Testis (tissue), 2 donors: ENCODE measurements at regions not wholly inside any gene's neighbourhood (a gene's known extent, or its start where the extent isn't known, plus 50 kb on each side); places are given as distances from the start of the nearest gene placed in this dataset.
A peak's percentile ranks its signal among the peaks of the same experiment; 100 is the strongest.

Source experiments
- DNase-seq: peaks from one replicate; pipeline ENCODE4 v3.0.0-alpha.2; 2019
- H3K27ac ChIP-seq, 2 donors: fragments of 200-600 bp; sonication (generic); one replicate each; pipeline ENCODE4 v1.5.1; 2019
- H3K27me3 ChIP-seq: fragments of 200-600 bp; sonication (generic); one replicate; pipeline ENCODE4 v1.5.1; 2019
- H3K36me3 ChIP-seq: fragments of 200-600 bp; sonication (generic); one replicate; pipeline ENCODE4 v1.5.1; 2017; ENCODE audit warnings: low read depth; ENCODE audit errors: missing control alignments
- H3K4me1 ChIP-seq: fragments of 200-600 bp; sonication (generic); one replicate; pipeline ENCODE4 v1.5.1; 2019
- H3K4me3 ChIP-seq, 2 donors: fragments of 200-600 bp; sonication (generic); one replicate each; pipeline ENCODE4 v1.5.1; 2017 to 2019
- H3K9me3 ChIP-seq: fragments of 200-600 bp; sonication (generic); one replicate; pipeline ENCODE4 v1.5.1; 2017
- POLR2A ChIP-seq: fragments of 450-650 bp; IDR thresholded peaks from one replicate; pipeline ENCODE4 v1.6.1; 2017; ENCODE audit warnings: antibody characterized with exemption, mild to moderate bottlenecking, moderate library complexity
- WGBS, 2 donors: methylation state at CpG; one replicate each; pipeline ENCODE4 v1.1.5; 2018; 5-methylcytosine and 5-hydroxymethylcytosine counted together
- intact Hi-C: fragments of 100-400 bp; cut with DNase I; formaldehyde crosslinking; loops from one replicate; pipeline ENCODE4 v1.15.1; 2023; ENCODE audit warnings: low total_unique reads
- TF ChIP-seq, protein P1 (sequence below), 3 experiments: fragments of 450-650 bp in 2 of 3; fragments of 200-600 bp in 1 of 3; sonication (generic) in 1 of 3; IDR thresholded peaks; one replicate each; pipeline ENCODE4 v1.5.1; 2016 to 2019; ENCODE audit warnings: antibody characterized with exemption in 3 of 3, mild to moderate bottlenecking in 2 of 3, moderate library complexity in 1 of 3

DNA sequence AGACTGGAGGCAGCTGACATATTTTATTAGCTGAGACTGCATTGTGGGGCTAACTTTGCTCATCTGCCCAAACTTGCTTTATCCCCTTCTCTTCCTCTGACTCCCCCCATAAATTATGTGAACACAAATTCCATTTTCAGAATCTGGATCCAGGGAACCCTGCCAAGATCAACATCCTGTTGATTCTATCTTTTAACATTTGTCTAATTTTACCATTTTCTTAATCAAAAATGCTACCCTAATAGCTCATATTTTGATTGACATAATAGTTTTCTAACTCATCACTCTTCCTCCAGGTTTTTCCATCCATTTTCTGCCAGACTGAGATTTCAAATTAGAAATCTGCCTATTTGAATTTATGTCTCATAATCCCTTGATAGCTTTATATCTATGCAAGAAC is 184.7 kb upstream of the PRSS16 start:
- no peaks in the 10 kb centered on the region for H3K27me3 ChIP-seq
- no peak overlapping the region for H3K4me3 ChIP-seq
- peaks cover 13% of the 10 kb centered on the region for H3K4me1 ChIP-seq
- intact Hi-C loops: no loop called here
- H3K27ac ChIP-seq: no peak overlapping the region
- no peaks in the 10 kb centered on the region for H3K36me3 ChIP-seq
- H3K9me3 ChIP-seq: no peaks in the 10 kb centered on the region
- TF ChIP-seq POLR2A: no peak
- TF ChIP-seq, protein P1, sequence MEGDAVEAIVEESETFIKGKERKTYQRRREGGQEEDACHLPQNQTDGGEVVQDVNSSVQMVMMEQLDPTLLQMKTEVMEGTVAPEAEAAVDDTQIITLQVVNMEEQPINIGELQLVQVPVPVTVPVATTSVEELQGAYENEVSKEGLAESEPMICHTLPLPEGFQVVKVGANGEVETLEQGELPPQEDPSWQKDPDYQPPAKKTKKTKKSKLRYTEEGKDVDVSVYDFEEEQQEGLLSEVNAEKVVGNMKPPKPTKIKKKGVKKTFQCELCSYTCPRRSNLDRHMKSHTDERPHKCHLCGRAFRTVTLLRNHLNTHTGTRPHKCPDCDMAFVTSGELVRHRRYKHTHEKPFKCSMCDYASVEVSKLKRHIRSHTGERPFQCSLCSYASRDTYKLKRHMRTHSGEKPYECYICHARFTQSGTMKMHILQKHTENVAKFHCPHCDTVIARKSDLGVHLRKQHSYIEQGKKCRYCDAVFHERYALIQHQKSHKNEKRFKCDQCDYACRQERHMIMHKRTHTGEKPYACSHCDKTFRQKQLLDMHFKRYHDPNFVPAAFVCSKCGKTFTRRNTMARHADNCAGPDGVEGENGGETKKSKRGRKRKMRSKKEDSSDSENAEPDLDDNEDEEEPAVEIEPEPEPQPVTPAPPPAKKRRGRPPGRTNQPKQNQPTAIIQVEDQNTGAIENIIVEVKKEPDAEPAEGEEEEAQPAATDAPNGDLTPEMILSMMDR (IDR thresholded peaks at IDR 0.05): no peak
- DNase-seq: no peak

DNA sequence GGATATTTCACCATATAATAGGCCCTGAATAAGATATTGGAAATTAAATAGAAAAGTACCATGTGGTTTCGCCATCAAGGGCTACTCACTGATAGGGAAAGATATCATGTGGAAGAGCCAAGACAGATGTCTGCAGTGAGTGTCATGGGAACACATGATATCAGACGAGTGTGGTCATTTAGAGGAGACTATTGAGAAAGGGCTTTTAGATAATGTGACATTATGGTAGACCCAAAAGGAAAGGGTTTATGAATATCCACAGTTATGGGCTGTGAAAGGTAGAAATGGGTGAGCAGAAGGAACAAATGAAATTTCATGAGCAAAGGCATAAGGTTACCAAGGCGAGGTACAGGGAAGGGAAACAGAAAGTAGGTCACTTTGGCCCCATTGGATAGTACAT is 182.3 kb upstream of the PRSS16 start:
- peak overlapping the region in 1 of 2 donors; percentile 9 for H3K27ac ChIP-seq
- H3K4me3 ChIP-seq: no peak overlapping the region
- H3K9me3 ChIP-seq: no peaks in the 10 kb centered on the region
- H3K4me1 ChIP-seq: peaks cover 17% of the 10 kb centered on the region
- TF ChIP-seq, protein P1 (IDR thresholded peaks at IDR 0.05): no peak
- TF ChIP-seq POLR2A: no peak
- 78 to 82% methylated on average over 3 of the region's 3 CpGs for WGBS, 2 donors
- no peaks in the 10 kb centered on the region for H3K27me3 ChIP-seq
- intact Hi-C loops: no loop called here
- no peak for DNase-seq
- no peaks in the 10 kb centered on the region for H3K36me3 ChIP-seq

DNA sequence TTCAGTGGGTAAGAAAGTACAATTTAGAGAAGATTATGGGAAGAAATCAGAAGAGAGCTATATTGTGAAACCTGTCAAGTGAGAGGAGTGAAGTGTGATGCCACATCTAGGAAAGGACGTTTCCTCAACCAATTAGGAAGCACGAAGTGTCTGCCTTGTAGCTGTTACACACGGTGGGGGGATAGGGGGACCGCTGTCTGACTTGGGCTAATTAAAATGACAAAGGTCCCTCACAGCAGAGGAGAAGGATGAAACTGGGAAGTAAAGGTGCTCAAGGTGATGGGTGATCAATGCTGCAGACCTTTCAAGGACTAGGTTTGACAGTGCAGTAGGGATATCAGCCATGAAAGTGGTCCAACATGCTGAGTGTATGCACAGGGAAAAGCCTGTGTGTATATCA is 181.1 kb upstream of the PRSS16 start:
- no peak for DNase-seq
- peak overlapping the region; percentile 34 to 75 for H3K27ac ChIP-seq
- peaks cover 17% of the 10 kb centered on the region for H3K4me1 ChIP-seq
- H3K4me3 ChIP-seq: no peak overlapping the region
- WGBS, 2 donors: 32 to 38% methylated on average over 4 of the region's 4 CpGs
- TF ChIP-seq, protein P1 (IDR thresholded peaks at IDR 0.05): no peak
- no peak for TF ChIP-seq POLR2A
- H3K36me3 ChIP-seq: no peaks in the 10 kb centered on the region
- H3K9me3 ChIP-seq: no peaks in the 10 kb centered on the region
- intact Hi-C loops: no loop called here
- H3K27me3 ChIP-seq: no peaks in the 10 kb centered on the region

DNA sequence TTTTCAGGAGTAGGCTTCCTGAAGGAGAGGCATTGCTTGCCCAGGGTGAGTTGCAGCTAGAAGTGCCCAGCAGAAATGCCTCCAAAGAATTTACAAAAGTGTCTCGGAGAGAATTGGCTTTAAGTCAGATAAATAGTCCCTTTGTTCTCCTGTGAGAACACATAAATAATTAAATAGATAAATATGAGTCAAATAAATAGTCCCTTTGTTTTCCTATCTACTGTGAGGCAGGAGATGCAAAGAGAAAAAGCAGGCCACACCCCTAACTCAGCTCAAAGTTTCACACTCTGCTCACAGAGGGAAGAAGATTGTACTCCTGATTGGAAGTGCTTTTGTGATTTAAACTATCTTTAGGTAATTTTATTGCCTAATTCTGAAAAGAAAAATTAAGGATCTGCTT is 180.7 kb upstream of the PRSS16 start:
- 31 to 53% methylated on average over 1 of the region's 1 CpG for WGBS, 2 donors

DNA sequence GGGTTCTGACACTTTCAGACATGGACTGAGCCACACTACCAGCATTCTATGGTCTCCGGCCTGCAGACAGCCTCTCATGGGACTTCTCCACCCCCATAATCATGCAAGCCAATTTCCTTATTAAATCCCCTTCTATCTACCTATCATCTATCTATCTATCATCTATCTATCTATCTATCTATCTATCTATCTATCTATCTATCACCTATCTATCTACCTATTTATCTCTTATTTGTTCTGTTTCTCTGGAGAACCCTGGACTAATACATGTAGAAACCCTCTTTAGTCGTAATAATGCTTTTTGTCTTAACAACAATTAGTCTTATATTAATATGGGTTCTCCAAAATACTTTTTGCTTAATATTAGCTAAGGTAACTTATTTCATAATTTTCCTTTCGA is 174.1 kb upstream of the PRSS16 start:
- WGBS, 2 donors: 82 to 90% methylated on average over 3 of the region's 3 CpGs
- Histone ChIP-seq H3K4me1 (no peaks in the 10 kb centered on the region), H3K9me3 (no peaks in the 10 kb centered on the region), H3K27ac (no peak overlapping the region), H3K4me3 (no peak overlapping the region), H3K36me3 (no peaks in the 10 kb centered on the region), H3K27me3 (no peaks in the 10 kb centered on the region)
- intact Hi-C loops: no loop called here
- no peak for TF ChIP-seq POLR2A
- TF ChIP-seq, protein P1 (IDR thresholded peaks at IDR 0.05): no peak
- no peak for DNase-seq

More for the DNA sequence above, 180.7 kb upstream of the PRSS16 start:
- Histone ChIP-seq H3K9me3 (no peaks in the 10 kb centered on the region), H3K4me1 (peaks cover 17% of the 10 kb centered on the region), H3K4me3 (no peak overlapping the region), H3K27me3 (no peaks in the 10 kb centered on the region), H3K27ac (peak overlapping the region; percentile 68 to 75), H3K36me3 (no peaks in the 10 kb centered on the region)
- no peak for TF ChIP-seq POLR2A
- TF ChIP-seq, protein P1 (IDR thresholded peaks at IDR 0.05): no peak
- intact Hi-C loops: no loop called here
- peak; percentile 57 for DNase-seq
